ENCODE measurements at regions not wholly inside any gene's neighbourhood (a gene's known extent, or its start where the extent isn't known, plus 50 kb on each side); places are given as distances from the start of the nearest gene placed in this dataset.

GRCh38 chr12:132385923-132386751 is 56.7 kb upstream of the GALNT9 start:
- no peak overlapping the region for H3K27ac ChIP-seq (ENCODE audit: extremely low read depth, low read depth, low read length)
- no peaks in the 10 kb centered on the region for H3K9me3 ChIP-seq (ENCODE audit: control insufficient read depth, insufficient read depth, low read depth, low read length)
- no peak overlapping the region for H3K4me3 ChIP-seq (ENCODE audit: low read depth, low read length)
- no peaks in the 10 kb centered on the region for H3K36me3 ChIP-seq (ENCODE audit: control insufficient read depth in 2 of 2, insufficient read depth in 1 of 2, low read length in 2 of 2)
- ChIA-PET POLR2A (no interaction called here), CTCF (no interaction called here)
- no peaks in the 10 kb centered on the region for H3K4me1 ChIP-seq (ENCODE audit: control insufficient read depth, insufficient read depth, low read length)
- TF ChIP-seq GLI2 (tag by site-specific recombination; IDR thresholded peaks at IDR 0.05; ENCODE audit: borderline replicate concordance, low read depth) = no peak

- H3K36me3 ChIP-seq (ENCODE audit: control insufficient read depth in 2 of 2, insufficient read depth in 1 of 2, low read length in 2 of 2) = no peaks in the 10 kb centered on the region
- POLR2A ChIA-PET = no interaction called here
- TF ChIP-seq ZBTB20 (tag by site-specific recombination; IDR thresholded peaks at IDR 0.05) (peak; percentile 71), ZNF626 (tag by site-specific recombination; IDR thresholded peaks at IDR 0.05) (no peak), ZNF24 (tag by site-specific recombination; IDR thresholded peaks at IDR 0.05) (no peak), ZNF530 (tag by site-specific recombination; IDR thresholded peaks at IDR 0.05; ENCODE audit: low read depth) (no peak), PRDM1 (tag by site-specific recombination; IDR thresholded peaks at IDR 0.05) (no peak), ZSCAN18 (tag by site-specific recombination; IDR thresholded peaks at IDR 0.05) (no peak), ZNF391 (tag by site-specific recombination; IDR thresholded peaks at IDR 0.05; ENCODE audit: borderline replicate concordance, low read depth) (no peak), ZBTB10 (tag by site-specific recombination; IDR thresholded peaks at IDR 0.05) (no peak), ZNF423 (tag by site-specific recombination; IDR thresholded peaks at IDR 0.05) (no peak), ZNF133 (tag by site-specific recombination; IDR thresholded peaks at IDR 0.05) (no peak), ZNF654 (tag by site-specific recombination; IDR thresholded peaks at IDR 0.05; ENCODE audit: low read depth) (no peak), ZNF157 (tag by site-specific recombination; IDR thresholded peaks at IDR 0.05) (no peak), ZNF701 (tag by site-specific recombination; IDR thresholded peaks at IDR 0.05) (no peak), ZNF776 (tag by site-specific recombination; IDR thresholded peaks at IDR 0.05; ENCODE audit: borderline replicate concordance) (no peak), ZNF623 (tag by site-specific recombination; IDR thresholded peaks at IDR 0.05) (no peak), ZSCAN23 (tag by site-specific recombination; IDR thresholded peaks at IDR 0.05) (no peak), YY2 (tag by site-specific recombination; IDR thresholded peaks at IDR 0.05) (no peak), EGR2 (tag by site-specific recombination; IDR thresholded peaks at IDR 0.05; ENCODE audit: low read depth) (0 out of 2 replicates have a peak, but pooled peaks have one; percentile 16), ZFHX2 (tag by site-specific recombination; conservative IDR thresholded peaks at IDR 0.05) (0 out of 2 replicates have a peak, but pooled peaks have one; percentile 27), ZNF362 (tag by site-specific recombination; IDR thresholded peaks at IDR 0.05) (no peak), REPIN1 (tag by site-specific recombination; IDR thresholded peaks at IDR 0.05; ENCODE audit: low read depth) (no peak), ZBTB17 (tag by site-specific recombination; IDR thresholded peaks at IDR 0.05) (peak; percentile 48; the same call in 1 of the 2 replicates)
- CTCF ChIA-PET = interaction anchor here (0.6 to 0.7 kb wide), 2 partner anchors 14 to 190 kb away, joined by 3 read pairs; no protein-coding TSS in a partner anchor
- no peaks in the 10 kb centered on the region for H3K9me3 ChIP-seq (ENCODE audit: control insufficient read depth, insufficient read depth, low read depth, low read length)
- no peak overlapping the region for H3K27ac ChIP-seq (ENCODE audit: extremely low read depth, low read depth, low read length)
- H3K4me1 ChIP-seq (ENCODE audit: control insufficient read depth, insufficient read depth, low read length) = no peaks in the 10 kb centered on the region
- no peak overlapping the region for H3K4me3 ChIP-seq (ENCODE audit: low read depth, low read length)
Measured at GRCh38 chr12:132384916-132385774, 55.8 kb upstream of the GALNT9 start.

Data from HEK293 (cell line).